ENCODE measurements at regions not wholly inside any gene's neighbourhood (a gene's known extent, or its start where the extent isn't known, plus 50 kb on each side); places are given as distances from the start of the nearest gene placed in this dataset.

GRCh38 chr1:216820345-216820744, 97.1 kb upstream of the ESRRG start:
- no peak for TF ChIP-seq EZH2 (IDR thresholded peaks at IDR 0.05; ENCODE audit: insufficient read depth, poor library complexity, severe bottlenecking)
- TF ChIP-seq EZH2phosphoT487 (IDR thresholded peaks at IDR 0.05; ENCODE audit: insufficient read depth, low read depth): no peak

Data from GM23248 (cell line).